IPS-NIHi11 (cell line): ENCODE measurements at regions not wholly inside any gene's neighbourhood (a gene's known extent, or its start where the extent isn't known, plus 50 kb on each side); places are given as distances from the start of the nearest gene placed in this dataset.

ENCODE experiments used
- DNase-seq: peaks from one replicate; pipeline ENCODE4 v3.0.0; 2012; ENCODE audit warnings: mixed read lengths, low spot score

GRCh38 chr20:6421321-6422248 lies 298.8 kb upstream of the FERMT1 start:
- no peak for DNase-seq

GRCh38 chr20:6420336-6420735 lies 297.5 kb upstream of the FERMT1 start:
- no peak for DNase-seq

GRCh38 chr20:6418732-6419131 lies 295.9 kb upstream of the FERMT1 start:
- DNase-seq = no peak

GRCh38 chr20:6416371-6416770 lies 293.5 kb upstream of the FERMT1 start:
- DNase-seq = peak; percentile 11

- DNase-seq = no peak
These were observed 288.8 kb upstream of the FERMT1 start for GRCh38 chr20:6411651-6412050.

- DNase-seq = no peak
These were observed 287.9 kb upstream of the FERMT1 start for GRCh38 chr20:6410721-6411120.

GRCh38 chr20:6407163-6407562 lies 284.3 kb upstream of the FERMT1 start:
- no peak for DNase-seq

GRCh38 chr20:6401893-6402557 lies 279.2 kb upstream of the FERMT1 start:
- DNase-seq = no peak

GRCh38 chr20:6397115-6397514 lies 274.3 kb upstream of the FERMT1 start:
- DNase-seq = no peak

GRCh38 chr20:6395695-6396094 lies 272.9 kb upstream of the FERMT1 start:
- DNase-seq = no peak

- DNase-seq = no peak
These were observed 265.9 kb upstream of the FERMT1 start for GRCh38 chr20:6388671-6389197.

- DNase-seq = no peak
These were observed 262.2 kb upstream of the FERMT1 start for GRCh38 chr20:6384956-6385486.

GRCh38 chr20:6384380-6384779 lies 261.6 kb upstream of the FERMT1 start:
- no peak for DNase-seq

- peak; percentile 37 for DNase-seq
These were observed 259.1 kb upstream of the FERMT1 start for GRCh38 chr20:6381887-6382286.

GRCh38 chr20:6362245-6362644 lies 239.4 kb upstream of the FERMT1 start:
- DNase-seq = no peak

GRCh38 chr20:6360766-6361165 lies 237.9 kb upstream of the FERMT1 start:
- no peak for DNase-seq

GRCh38 chr20:6355754-6356451 lies 233.1 kb upstream of the FERMT1 start:
- DNase-seq = no peak

- DNase-seq = no peak
These were observed 226.1 kb upstream of the FERMT1 start for GRCh38 chr20:6348908-6349307.

- DNase-seq = no peak
These were observed 225.1 kb upstream of the FERMT1 start for GRCh38 chr20:6347916-6348315.

GRCh38 chr20:6341491-6341890 lies 218.7 kb upstream of the FERMT1 start:
- DNase-seq = no peak

GRCh38 chr20:6339176-6339575 lies 216.3 kb upstream of the FERMT1 start:
- DNase-seq = no peak

GRCh38 chr20:6333110-6333509 lies 210.3 kb upstream of the FERMT1 start:
- no peak for DNase-seq
